ENCODE measurements at regions not wholly inside any gene's neighbourhood (a gene's known extent, or its start where the extent isn't known, plus 50 kb on each side); places are given as distances from the start of the nearest gene placed in this dataset.
"Not testable (repeated sequence)": the region's sequence is repeated elsewhere in the genome, so short reads cannot be mapped to it uniquely, and the experiment has no call there.

- H3K4me2 ChIP-seq (ENCODE audit: insufficient read depth in 1 of 2, low read depth in 2 of 2, low read length in 2 of 2); H2BK12ac ChIP-seq (ENCODE audit: low read depth, low read length); H3K4me1 ChIP-seq (replicated peaks in 1 of 4; ENCODE audit: control insufficient read depth in 3 of 4, insufficient read depth in 4 of 4, low read length in 3 of 4); H3K27ac ChIP-seq (ENCODE audit: low read depth, low read length); H3K18ac ChIP-seq (ENCODE audit: extremely low read depth, low read length); H2BK15ac ChIP-seq (ENCODE audit: low read length); H3K23ac ChIP-seq (ENCODE audit: insufficient read length); FAIRE-seq; H3K14ac ChIP-seq (ENCODE audit: insufficient read length); H2AK5ac ChIP-seq (ENCODE audit: low read depth, low read length); H3K79me2 ChIP-seq (ENCODE audit: control insufficient read depth in 1 of 2, insufficient read depth in 2 of 2, low read length in 2 of 2); H2BK20ac ChIP-seq (ENCODE audit: low read length); H3K27me3 ChIP-seq (replicated peaks in 1 of 4; ENCODE audit: control insufficient read depth in 3 of 4, extremely low read depth in 1 of 4, insufficient read depth in 3 of 4, low read length in 3 of 4); H2BK120ac ChIP-seq (replicated peaks; ENCODE audit: low read depth, low read length); H4K8ac ChIP-seq (ENCODE audit: extremely low read depth, insufficient read depth, low read length); H4K5ac ChIP-seq (ENCODE audit: insufficient read length, low read depth, low read length); DNase-seq (ENCODE audit: low read depth in 1 of 2, low spot score in 2 of 2); H3K9ac ChIP-seq (replicated peaks in 1 of 4; ENCODE audit: extremely low read depth in 1 of 4, low read depth in 3 of 4, low read length in 3 of 4); H3K9me3 ChIP-seq (ENCODE audit: insufficient read depth in 2 of 2, low read depth in 1 of 2, low read length in 1 of 2); H2BK5ac ChIP-seq (ENCODE audit: low read depth, low read length); H3K4ac ChIP-seq (replicated peaks; ENCODE audit: insufficient read length, low read depth, low read length); H3K36me3 ChIP-seq (ENCODE audit: control insufficient read depth in 2 of 4, insufficient read depth in 4 of 4, low read length in 3 of 4); H3K56ac ChIP-seq (replicated peaks; ENCODE audit: insufficient read length, low read depth, low read length); H2AFZ ChIP-seq (ENCODE audit: low read length); POLR2A ChIA-PET (ENCODE audit: partially characterized antibody); H4K91ac ChIP-seq (replicated peaks; ENCODE audit: insufficient read length, low read length); CTCF ChIA-PET (ENCODE audit: partially characterized antibody); H3K23me2 ChIP-seq (ENCODE audit: low read depth, low read length); H4K20me1 ChIP-seq (replicated peaks in 1 of 2; ENCODE audit: control insufficient read depth in 1 of 2, insufficient read depth in 2 of 2, low read length in 2 of 2); H3K4me3 ChIP-seq (ENCODE audit: extremely low read depth in 1 of 4, insufficient read depth in 2 of 4, low read depth in 3 of 4, low read length in 4 of 4); H3K79me1 ChIP-seq (ENCODE audit: low read depth, low read length): not testable (repeated sequence)
These were observed 55.4 kb upstream of the IGFBP5 start for GRCh38 chr2:216750750-216751149.

Data from H1 (cell line).